Effector CD4-positive, alpha-beta T cell (primary cell): ENCODE measurements at regions not wholly inside any gene's neighbourhood (a gene's known extent, or its start where the extent isn't known, plus 50 kb on each side); places are given as distances from the start of the nearest gene placed in this dataset.

Experiments used
- DNase-seq: peaks from one replicate; pipeline ENCODE4 v3.0.0-alpha.2; 2020

DNA sequence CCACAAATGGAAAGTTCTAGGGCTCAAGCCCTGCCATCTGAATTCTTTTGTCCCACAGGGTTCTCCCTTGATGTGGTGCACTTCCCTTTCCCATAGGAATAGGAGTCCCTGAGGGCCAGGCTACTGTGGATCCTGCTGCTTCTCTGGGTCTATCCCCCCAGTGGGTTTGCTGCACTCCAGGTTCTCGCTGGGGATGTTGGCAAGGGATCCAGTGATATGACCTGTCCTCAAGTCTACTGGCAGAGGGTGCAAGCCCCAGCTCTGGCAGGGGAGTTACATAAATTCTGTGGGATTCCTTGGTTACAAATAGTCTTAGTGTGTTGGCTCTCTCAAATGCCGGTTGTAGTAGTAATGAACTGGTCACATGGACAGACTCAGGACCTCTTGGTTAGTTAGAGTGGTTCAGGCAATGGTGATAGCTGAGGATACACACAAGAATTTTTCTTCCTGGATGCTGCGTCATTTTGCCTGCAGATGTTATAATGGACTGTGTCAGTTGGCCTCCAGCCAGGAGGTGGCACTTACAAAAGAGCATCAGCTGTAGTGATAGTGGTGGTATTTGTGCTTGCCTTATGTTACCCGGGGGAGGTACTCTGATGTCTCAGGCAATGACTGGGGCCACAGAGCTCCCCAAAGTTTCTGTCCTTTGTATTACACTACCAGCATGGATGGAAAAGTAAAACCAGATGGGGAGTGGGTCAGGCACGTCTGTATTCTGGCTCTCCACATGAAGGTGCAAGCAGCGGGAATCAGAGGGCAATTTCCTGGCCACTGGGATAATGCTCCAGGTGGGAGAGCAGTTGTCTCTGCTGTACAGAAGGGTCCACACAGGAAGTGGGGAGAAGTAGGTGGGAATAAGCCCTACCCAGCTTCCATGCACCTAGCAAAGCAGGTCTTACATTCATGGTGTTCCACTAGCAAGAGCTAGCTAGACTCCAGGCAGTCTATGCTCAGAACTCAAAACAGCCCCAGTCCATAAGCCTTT is 267.9 kb downstream of the SOX11 start:
- no peak for DNase-seq

DNA sequence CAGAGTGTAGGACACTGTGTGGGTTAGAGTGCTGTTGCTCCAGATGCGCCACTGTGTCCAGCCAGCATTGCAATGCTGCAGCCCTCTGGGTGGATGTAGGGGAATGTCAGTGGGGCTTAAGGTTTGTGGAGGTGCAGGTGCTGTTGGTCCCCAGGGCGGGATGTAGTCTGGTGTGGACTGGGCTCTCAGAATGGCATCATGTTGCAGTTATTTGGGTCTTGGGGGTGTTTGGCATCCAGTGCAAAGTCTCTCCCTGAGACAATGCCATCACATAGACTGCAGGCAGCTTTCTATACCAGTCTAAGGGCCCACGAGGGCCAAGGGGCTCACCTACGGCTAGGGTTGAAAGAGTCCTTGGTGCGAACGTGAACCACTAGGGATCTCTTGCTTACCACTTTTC is 275.3 kb downstream of the SOX11 start:
- no peak for DNase-seq

DNA sequence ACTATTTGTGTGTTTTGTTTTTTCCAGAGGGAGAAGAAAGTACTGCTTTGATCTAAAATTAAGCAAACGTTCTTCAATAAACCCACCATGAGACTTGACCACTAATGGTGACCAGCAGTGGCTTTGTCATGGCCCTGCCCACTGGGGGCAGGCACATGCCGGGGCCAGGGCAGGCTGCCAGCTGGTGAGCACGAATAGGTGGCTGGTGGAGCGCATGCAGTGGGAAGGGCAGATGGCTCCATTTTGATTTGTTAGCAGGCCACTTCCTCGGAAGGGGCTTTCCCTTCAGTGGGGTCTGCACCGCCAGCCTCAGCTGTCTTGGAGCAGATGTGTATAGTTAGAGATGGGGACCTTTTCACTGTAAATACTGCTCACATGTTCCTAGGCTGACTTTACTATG is 277.1 kb downstream of the SOX11 start:
- DNase-seq: no peak

DNA sequence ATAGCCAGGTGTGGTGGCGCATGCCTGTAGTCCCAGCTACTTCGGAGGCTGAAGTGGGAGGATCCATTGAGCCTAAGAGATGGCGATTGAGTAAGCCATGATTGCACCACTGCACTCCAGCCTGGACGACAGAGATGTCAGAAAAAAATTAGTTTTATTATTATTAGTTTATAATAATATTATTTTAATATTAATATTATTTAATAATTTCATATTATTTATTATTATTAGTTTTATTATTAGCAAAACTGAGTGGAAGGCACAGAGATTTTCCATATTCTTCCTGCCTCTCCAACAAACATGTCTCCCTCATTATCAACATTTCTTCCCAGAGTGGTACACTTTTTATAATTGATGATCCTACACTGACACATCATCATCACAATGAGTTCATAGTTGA is 278.2 kb downstream of the SOX11 start:
- no peak for DNase-seq

- DNase-seq: no peak
Measured at GRCh38 chr2:5974477-5974876, 282.3 kb downstream of the SOX11 start.

DNA sequence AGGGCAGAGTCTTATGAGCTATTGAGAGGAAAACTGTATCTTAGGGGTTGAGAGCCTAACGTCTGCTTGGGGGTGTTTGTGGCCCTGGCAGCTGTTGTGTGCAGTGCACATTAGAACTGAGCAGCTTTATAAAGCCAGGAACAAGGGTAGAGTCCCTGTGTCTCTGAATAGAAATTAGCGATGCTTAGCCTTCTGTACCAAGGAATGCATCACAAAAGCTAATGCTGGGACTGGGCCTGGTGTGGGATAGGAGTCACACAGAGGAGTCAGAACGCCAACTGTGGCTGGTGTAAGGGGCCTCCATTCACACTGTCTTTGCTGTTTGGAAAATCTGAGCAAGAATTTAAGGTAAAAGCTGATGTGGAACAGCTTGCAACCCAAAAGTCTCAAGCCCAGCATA is 283.2 kb downstream of the SOX11 start:
- DNase-seq: no peak

- no peak for DNase-seq
Measured at GRCh38 chr2:5976531-5977065, 284.4 kb downstream of the SOX11 start.

- no peak for DNase-seq
Measured at GRCh38 chr2:5977477-5977876, 285.3 kb downstream of the SOX11 start.

- DNase-seq: no peak
Measured at GRCh38 chr2:5978131-5978751, 286.1 kb downstream of the SOX11 start.

GRCh38 chr2:5980450-5981190 is 288.4 kb downstream of the SOX11 start:
- DNase-seq: no peak

- no peak for DNase-seq
Measured at GRCh38 chr2:5982193-5982902, 290.2 kb downstream of the SOX11 start.

GRCh38 chr2:5982903-5983265 is 290.7 kb downstream of the SOX11 start:
- no peak for DNase-seq

DNA sequence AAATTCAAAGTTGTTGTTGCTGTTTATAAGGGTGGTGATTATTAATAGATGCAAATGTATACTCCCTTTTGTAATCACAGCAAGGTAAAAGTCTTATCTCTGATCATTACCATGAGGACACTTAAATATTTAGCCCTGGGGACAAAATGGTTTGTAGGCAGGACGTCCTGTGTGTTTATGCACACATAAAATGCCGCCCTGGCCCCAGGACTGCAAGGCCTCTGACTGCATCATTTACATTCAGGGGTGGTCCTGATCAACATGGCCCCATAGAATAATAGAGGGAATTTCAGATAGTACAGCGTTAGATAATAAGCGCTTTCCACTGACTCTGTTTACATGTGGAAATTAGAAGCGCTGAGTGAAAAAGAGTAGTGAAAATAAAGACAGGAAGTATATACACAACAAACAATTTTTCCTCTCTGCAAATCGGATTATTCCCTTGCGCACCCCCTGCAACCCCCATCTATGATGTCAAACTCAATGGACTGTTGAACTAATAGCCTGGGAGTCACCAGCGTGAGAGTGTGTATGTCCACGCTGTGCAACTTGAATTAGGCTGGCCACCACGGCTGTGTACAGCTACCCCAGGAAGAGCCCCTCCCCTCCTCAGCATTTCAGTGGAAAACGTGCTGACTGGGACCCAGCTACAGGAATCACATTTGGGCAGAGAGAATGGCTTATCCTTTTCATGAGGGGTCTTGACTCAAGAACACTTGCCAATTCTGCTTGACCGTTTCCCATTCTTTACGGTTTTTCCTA is 291.5 kb downstream of the SOX11 start:
- DNase-seq: no peak

DNA sequence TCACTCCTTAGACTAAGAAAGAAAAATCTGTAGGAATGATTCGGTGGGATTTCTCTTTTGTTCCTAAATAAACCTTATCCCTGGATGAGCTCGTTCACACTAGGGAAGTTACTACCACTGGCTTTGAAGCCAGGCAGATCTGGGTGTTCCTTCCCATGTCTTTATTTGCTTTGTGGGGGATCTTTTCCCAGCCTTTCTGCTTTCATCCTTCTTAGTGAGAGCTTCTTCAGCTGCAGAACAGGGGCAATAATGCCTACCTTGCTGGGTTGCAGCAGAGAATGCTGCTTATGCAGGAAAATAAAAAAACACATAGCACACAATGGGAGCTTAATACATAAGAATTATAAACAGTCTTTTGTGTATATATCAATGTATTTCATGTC is 292.1 kb downstream of the SOX11 start:
- no peak for DNase-seq

GRCh38 chr2:5984946-5985345 is 292.8 kb downstream of the SOX11 start:
- DNase-seq: no peak

DNA sequence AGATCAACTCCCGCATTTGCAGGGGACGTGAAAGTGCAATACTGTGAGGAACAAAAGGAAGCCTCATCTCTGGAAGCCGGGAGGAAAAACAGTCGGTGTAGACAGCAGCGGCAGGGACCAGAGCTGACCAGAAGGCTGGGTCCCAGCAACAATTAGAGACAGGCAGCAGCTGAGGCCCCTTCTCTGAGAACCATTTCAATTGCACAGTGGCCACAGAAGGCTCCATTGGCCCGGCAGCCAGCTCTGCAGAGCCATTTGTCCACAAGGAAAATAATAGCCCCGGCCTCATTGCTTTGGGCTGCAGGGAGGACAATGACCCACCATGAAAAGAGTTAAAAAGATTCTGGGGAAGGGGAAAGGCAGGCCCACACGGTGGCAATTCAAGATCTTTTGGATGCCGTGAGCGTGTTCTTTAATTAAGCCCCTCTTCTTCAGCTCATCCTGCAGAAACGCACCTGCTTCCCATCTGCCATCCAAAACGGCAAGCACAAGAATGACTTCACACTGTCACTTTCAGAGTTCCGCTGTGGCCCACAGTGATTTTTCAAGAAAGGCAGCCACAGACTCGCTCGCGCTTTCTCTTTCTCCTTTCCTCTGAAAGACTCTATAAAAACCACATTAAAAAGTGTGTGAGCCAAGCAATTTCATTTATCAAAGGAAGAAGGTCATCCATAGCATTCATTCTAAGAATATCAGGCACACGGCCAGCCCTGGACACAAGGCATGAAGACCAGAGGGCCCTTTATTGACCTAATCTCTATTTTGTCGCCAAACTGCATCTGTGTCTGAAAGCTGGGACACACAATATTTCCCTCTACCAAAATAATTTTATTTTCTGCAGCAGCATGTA is 293.6 kb downstream of the SOX11 start:
- no peak for DNase-seq

GRCh38 chr2:5986801-5987787 is 294.9 kb downstream of the SOX11 start:
- DNase-seq: no peak

DNA sequence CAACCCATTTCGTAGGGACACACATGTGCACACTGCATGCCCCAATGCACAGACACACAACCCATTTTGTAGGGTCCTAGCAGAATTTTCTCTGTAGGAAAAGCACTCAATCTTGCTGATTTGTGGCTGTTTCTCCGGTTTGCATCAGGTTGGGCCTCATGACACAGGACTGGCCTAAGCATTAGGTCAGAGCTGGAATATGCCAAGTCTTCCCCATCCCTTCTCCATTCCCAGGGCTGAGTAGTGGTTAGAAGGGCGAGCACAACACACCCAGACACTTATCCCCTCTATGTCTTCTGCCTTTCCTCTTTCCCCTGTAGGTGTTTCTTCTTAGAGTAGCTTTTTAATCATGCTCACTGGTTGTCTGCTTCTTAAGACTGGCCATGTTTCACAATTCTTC is 295.9 kb downstream of the SOX11 start:
- no peak for DNase-seq

- no peak for DNase-seq
Measured at GRCh38 chr2:5990086-5990485, 297.9 kb downstream of the SOX11 start.
